ENCODE measurements at regions not wholly inside any gene's neighbourhood (a gene's known extent, or its start where the extent isn't known, plus 50 kb on each side); places are given as distances from the start of the nearest gene placed in this dataset.

DNA sequence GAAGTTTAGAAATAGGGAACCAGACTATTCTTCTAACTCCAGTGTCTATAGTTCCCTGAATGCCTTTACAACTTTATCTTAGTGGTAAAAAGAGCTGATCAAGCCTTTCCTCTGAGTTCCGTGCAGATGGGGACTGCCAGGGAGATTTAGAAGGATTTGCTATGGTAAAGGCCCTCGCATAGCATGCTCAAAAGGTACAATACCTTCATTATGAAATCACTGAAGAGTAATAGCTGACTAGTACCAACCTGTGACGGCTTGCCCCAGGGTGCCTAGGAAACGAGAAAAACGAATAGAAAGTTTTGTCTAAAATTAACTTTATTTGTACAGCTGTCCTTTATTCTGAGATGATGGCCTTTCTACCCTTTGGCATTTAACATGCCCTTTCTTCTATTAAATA lies 150.1 kb upstream of the ARHGAP42 start:
- H3K27ac ChIP-seq = no peak overlapping the region
- TF ChIP-seq ZFX (IDR thresholded peaks at IDR 0.05; ENCODE audit: borderline replicate concordance) = no peak
- TF ChIP-seq, protein P1, sequence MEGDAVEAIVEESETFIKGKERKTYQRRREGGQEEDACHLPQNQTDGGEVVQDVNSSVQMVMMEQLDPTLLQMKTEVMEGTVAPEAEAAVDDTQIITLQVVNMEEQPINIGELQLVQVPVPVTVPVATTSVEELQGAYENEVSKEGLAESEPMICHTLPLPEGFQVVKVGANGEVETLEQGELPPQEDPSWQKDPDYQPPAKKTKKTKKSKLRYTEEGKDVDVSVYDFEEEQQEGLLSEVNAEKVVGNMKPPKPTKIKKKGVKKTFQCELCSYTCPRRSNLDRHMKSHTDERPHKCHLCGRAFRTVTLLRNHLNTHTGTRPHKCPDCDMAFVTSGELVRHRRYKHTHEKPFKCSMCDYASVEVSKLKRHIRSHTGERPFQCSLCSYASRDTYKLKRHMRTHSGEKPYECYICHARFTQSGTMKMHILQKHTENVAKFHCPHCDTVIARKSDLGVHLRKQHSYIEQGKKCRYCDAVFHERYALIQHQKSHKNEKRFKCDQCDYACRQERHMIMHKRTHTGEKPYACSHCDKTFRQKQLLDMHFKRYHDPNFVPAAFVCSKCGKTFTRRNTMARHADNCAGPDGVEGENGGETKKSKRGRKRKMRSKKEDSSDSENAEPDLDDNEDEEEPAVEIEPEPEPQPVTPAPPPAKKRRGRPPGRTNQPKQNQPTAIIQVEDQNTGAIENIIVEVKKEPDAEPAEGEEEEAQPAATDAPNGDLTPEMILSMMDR (IDR thresholded peaks at IDR 0.05) = no peak

DNA sequence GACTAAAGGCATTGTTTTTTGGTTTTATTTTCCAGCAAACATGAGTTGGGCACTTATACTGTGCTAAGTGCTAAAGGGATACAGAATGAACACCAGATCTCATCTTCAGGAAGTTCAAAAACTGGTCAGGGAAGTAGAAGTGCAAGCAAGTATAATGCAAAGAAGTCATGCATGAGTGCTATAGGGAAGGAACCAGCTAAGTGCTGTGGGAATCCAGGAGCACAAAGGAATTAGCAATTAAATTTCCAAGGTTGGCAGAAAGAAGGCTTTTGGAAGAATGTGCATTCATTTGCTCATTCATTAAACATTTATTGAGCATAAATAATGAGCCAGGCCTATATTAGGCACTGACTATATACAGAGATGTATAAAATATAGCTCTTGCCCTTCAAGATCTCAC lies 143.7 kb upstream of the ARHGAP42 start:
- H3K27ac ChIP-seq = no peak overlapping the region
- TF ChIP-seq, protein P1 (IDR thresholded peaks at IDR 0.05) = no peak

DNA sequence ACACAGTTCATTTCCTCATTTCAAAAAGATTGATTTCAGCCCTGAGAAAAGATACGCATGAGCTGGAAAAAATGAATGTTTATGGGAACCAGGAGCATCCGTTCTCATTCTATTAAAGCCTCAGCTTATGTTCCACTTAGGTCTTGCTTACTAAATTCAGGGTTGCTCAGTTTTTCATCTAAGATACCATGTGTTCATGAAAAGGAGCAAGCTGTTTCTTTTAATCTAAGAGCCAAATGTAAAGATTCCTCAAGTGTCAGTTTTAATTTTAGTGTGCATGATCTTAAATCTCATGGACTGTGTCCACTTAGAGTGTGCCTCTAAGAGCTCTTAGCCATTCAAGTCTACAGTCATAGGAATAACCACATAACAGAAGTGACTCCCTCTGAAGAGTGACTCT lies 141.5 kb upstream of the ARHGAP42 start:
- H3K27ac ChIP-seq = no peak overlapping the region
- TF ChIP-seq, protein P1 (IDR thresholded peaks at IDR 0.05) = no peak
- no peak for TF ChIP-seq ZFX (IDR thresholded peaks at IDR 0.05; ENCODE audit: borderline replicate concordance)

DNA sequence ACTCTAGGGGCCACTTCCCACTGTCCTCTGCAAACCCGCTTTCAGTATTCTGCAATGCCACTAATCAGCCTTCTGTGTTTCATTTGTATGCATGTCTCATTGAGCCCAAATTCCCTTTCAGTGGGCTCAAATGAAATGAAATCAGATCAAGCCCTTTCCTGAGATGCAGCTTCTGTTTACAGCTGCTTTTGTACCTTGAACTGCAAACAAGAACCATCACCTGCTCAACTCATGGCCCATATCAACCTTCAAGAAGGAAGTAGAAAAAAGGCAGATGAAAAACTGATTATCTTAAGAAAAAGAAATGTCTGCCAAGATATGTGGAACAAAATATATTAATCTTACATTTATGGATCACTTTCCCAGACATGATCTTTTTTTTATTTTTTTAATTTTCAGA lies 141.1 kb upstream of the ARHGAP42 start:
- H3K27ac ChIP-seq = no peak overlapping the region
- TF ChIP-seq ZFX (IDR thresholded peaks at IDR 0.05; ENCODE audit: borderline replicate concordance) = no peak
- TF ChIP-seq, protein P1 (IDR thresholded peaks at IDR 0.05) = no peak

DNA sequence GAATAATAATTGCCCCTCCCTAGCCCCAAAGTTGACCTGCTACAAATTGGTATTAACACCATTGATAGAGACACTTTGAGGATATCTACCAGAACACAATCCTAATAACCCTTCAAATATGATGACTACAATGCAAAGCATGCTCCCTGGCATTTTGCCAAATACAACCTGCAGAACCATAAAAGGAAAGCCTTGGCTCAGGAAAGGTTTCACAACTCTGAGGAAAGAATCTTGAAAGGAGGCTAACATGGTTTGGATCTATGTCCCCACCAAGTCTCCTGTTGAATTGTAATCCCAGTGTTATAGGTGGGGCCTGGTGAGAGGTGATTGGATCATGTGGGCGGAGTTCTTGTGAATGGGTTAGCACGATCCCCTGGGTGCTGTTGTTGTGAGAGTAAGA lies 140.4 kb upstream of the ARHGAP42 start:
- no peak overlapping the region for H3K27ac ChIP-seq
- TF ChIP-seq, protein P1 (IDR thresholded peaks at IDR 0.05) = no peak
- TF ChIP-seq ZFX (IDR thresholded peaks at IDR 0.05; ENCODE audit: borderline replicate concordance) = no peak

DNA sequence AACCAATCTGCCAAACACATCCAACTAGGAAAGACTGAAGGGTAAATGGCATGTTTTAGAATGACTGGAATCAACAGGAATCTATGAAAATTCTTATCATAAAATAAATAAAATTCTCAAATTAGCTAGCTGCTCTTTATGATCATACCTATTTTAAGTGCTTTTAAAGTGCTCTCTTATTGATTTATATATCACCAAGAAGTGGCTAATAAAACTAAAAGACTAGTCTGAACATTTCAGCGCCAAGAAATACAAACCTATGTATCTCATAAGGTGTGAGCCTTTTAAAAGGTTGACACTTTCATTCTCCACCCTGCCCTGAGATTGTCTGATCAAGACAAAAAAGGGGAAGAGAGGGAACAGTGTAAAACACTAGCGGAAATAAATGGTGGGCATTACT lies 136.8 kb upstream of the ARHGAP42 start:
- no peak for TF ChIP-seq ZFX (IDR thresholded peaks at IDR 0.05; ENCODE audit: borderline replicate concordance)

DNA sequence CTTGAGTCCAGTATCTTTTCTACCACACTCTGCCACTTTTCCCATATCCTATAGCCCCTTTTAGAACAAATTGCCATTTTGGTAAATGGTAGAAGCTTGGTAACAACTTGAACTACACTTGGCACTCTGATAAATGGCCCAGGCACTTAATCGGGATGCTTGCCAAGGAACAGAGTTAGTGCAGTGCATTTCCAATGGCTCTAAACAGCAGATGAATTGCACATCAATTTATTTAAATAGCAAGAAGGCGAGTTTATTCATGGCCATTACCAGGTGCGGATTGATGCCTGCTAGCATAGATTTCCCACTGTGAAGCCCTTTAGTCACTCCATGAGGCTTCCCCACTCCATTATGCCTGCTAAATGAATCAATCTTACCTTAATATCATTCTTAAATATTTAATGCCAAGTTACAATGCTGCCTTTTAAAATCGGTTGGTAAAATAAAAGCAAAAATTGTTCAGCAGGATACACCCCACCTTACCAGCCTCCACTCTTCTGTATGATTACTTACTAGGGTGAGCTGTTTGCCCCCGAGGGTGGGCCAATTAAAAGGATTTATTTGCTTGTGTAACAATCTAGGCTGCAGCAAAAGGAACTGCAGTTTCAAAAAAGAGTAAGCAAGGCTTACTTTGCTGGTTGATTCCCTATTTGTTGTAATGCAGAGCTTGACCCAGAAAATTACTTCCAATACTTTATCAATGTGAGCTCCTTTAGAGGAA lies 136.0 kb upstream of the ARHGAP42 start:
- no peak for TF ChIP-seq ZFX (IDR thresholded peaks at IDR 0.05; ENCODE audit: borderline replicate concordance)
- TF ChIP-seq, protein P1 (IDR thresholded peaks at IDR 0.05) = no peak
- no peak overlapping the region for H3K27ac ChIP-seq

More for the DNA sequence above, 136.8 kb upstream of the ARHGAP42 start:
- no peak overlapping the region for H3K27ac ChIP-seq

DNA sequence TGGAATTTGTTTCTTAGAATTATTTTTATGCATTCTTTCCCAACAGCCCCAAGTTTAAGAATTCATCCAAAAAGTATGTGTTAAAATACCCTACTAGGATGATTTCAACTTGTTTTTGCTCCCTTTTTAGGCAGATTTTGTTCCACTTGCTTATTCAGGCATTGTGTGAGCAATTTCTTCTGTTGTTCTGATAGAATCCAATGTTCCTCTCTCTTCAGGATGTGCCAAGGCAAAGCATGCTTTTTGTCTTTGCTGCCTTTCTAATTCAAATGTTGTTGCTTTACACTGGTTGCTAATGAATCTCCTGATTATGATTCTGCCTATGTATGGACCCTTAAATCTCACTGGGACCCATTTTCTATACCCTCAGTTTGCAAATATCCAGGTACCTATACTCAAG lies 131.2 kb upstream of the ARHGAP42 start:
- TF ChIP-seq, protein P1 (IDR thresholded peaks at IDR 0.05) = no peak
- TF ChIP-seq ZFX (IDR thresholded peaks at IDR 0.05; ENCODE audit: borderline replicate concordance) = no peak
- no peak overlapping the region for H3K27ac ChIP-seq

All from 22Rv1 (cell line).